Chondrocyte (in vitro differentiated cells): ENCODE measurements at regions not wholly inside any gene's neighbourhood (a gene's known extent, or its start where the extent isn't known, plus 50 kb on each side); places are given as distances from the start of the nearest gene placed in this dataset.

Source experiments
- DNase-seq: peaks from one replicate; pipeline ENCODE4 v3.0.0; 2021; ENCODE audit warnings: mixed read lengths, low spot score
- H3K27ac Mint-ChIP-seq: one replicate; pipeline ENCODE4 v1.8.0; 2021; ENCODE audit warnings: mild to moderate bottlenecking, moderate library complexity, mixed read lengths; ENCODE audit not compliant: unreplicated experiment
- H3K27me3 Mint-ChIP-seq: 2 replicates; pipeline ENCODE4 v1.8.0; 2021; ENCODE audit warnings: low read depth, mixed read lengths
- H3K36me3 Mint-ChIP-seq: 2 replicates; pipeline ENCODE4 v1.8.0; 2021; ENCODE audit warnings: low read depth, mixed read lengths
- H3K4me1 Mint-ChIP-seq: 2 replicates; pipeline ENCODE4 v1.8.0; 2021; ENCODE audit warnings: low read depth, mild to moderate bottlenecking, mixed read lengths
- H3K4me3 Mint-ChIP-seq: one replicate; pipeline ENCODE4 v1.8.0; 2021; ENCODE audit warnings: mild to moderate bottlenecking, moderate library complexity, mixed read lengths; ENCODE audit not compliant: unreplicated experiment
- H3K9me3 Mint-ChIP-seq: 2 replicates; pipeline ENCODE4 v1.8.0; 2021; ENCODE audit warnings: low read depth, mixed read lengths
- CTCF ChIP-seq: fragments of 200-600 bp; sonication (generic); IDR thresholded peaks from 2 replicates; pipeline ENCODE4 v1.5.0; 2021; ENCODE audit warnings: antibody characterized with exemption, mild to moderate bottlenecking, moderate library complexity

- no peak for TF ChIP-seq CTCF
- no peaks in the 10 kb centered on the region for H3K36me3 Mint-ChIP-seq
- no peak for DNase-seq
- no peaks in the 10 kb centered on the region for H3K9me3 Mint-ChIP-seq
- H3K27me3 Mint-ChIP-seq = peaks cover 2% of the 10 kb centered on the region
- no peak overlapping the region for H3K27ac Mint-ChIP-seq
- H3K4me1 Mint-ChIP-seq = no peaks in the 10 kb centered on the region
- no peak overlapping the region for H3K4me3 Mint-ChIP-seq
Measured at GRCh38 chr3:181616088-181617070, 95.3 kb upstream of the SOX2 start.

- H3K4me1 Mint-ChIP-seq = no peaks in the 10 kb centered on the region
- no peak for DNase-seq
- no peak overlapping the region for H3K4me3 Mint-ChIP-seq
- H3K9me3 Mint-ChIP-seq = no peaks in the 10 kb centered on the region
- H3K27me3 Mint-ChIP-seq = peaks cover 2% of the 10 kb centered on the region
- H3K27ac Mint-ChIP-seq = no peak overlapping the region
- TF ChIP-seq CTCF = no peak
- H3K36me3 Mint-ChIP-seq = no peaks in the 10 kb centered on the region
Measured at GRCh38 chr3:181615666-181616065, 96.1 kb upstream of the SOX2 start.

DNA sequence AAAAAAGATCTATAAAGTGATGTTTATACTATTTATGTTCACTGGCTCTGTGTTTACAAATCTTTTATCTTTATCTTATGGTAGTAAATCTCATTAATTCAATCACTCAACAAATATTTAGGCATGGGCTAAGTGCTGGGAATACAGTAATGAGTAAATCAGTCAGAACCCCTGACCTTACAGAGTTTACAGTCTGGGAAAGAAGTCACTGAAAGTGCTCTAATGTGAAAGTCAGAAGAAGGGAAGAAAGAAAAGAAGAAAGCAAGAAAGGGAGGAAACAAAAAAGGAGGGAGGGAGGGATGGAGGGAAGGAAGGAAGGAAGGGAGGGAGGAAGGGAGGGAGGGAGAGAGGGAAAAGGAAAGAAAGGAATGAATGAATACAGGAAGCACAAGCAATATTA lies 96.8 kb upstream of the SOX2 start:
- DNase-seq = no peak
- Mint-ChIP-seq H3K27ac (no peak overlapping the region), H3K36me3 (no peaks in the 10 kb centered on the region), H3K4me1 (no peaks in the 10 kb centered on the region), H3K4me3 (no peak overlapping the region), H3K9me3 (no peaks in the 10 kb centered on the region), H3K27me3 (peaks cover 3% of the 10 kb centered on the region)
- TF ChIP-seq CTCF = no peak

DNA sequence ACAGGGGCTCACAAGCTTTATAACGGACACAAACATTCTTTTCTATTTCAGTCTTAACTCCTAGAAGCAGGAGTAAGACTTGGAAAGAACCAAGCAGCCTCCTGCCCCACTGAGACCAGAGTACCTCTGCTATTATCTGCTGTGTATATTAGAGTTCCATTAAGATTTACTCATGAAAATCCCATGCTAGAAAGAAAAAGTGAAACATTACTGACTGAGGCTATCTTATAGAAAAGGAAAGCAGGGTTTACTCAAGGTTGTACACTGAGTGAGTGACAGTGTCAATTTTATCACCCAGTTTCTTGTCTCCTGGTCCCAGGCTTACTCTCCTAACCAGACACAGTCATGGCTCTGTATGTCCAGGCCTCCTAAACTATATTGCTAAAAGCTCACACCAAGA lies 97.9 kb upstream of the SOX2 start:
- no peaks in the 10 kb centered on the region for H3K9me3 Mint-ChIP-seq
- no peak for DNase-seq
- no peak overlapping the region for H3K4me3 Mint-ChIP-seq
- H3K27ac Mint-ChIP-seq = no peak overlapping the region
- TF ChIP-seq CTCF = no peak
- no peaks in the 10 kb centered on the region for H3K4me1 Mint-ChIP-seq
- H3K36me3 Mint-ChIP-seq = no peaks in the 10 kb centered on the region
- peaks cover 3% of the 10 kb centered on the region for H3K27me3 Mint-ChIP-seq

DNA sequence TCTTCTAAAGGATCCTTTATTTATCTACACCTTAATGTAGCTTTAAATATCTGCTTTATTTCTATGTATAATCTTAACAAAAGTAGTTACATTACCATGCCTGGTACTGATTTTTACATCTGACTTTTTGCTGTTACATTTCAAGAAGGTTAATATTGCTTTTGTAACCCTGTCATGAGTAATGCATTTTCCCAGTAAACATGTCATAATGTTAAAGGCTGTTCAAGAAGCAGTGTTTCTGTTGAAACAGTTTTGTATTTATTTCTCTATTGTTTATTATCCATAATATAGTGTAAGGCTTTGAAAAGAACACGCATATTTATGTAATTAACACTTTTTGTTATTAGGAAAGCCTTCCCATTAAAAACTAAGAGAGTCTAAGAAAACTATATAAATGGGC lies 98.5 kb upstream of the SOX2 start:
- TF ChIP-seq CTCF = no peak
- Mint-ChIP-seq H3K4me3 (no peak overlapping the region), H3K9me3 (no peaks in the 10 kb centered on the region), H3K27ac (no peak overlapping the region), H3K27me3 (peaks cover 3% of the 10 kb centered on the region), H3K4me1 (no peaks in the 10 kb centered on the region), H3K36me3 (no peaks in the 10 kb centered on the region)
- no peak for DNase-seq
